ENCODE measurements at regions not wholly inside any gene's neighbourhood (a gene's known extent, or its start where the extent isn't known, plus 50 kb on each side); places are given as distances from the start of the nearest gene placed in this dataset.
"Not testable (repeated sequence)": the region's sequence is repeated elsewhere in the genome, so short reads cannot be mapped to it uniquely, and the experiment has no call there.

GRCh38 chr1:5191470-5191869 is 537.1 kb downstream of the AJAP1 start:
- ATAC-seq, result no peak

- no peak for ATAC-seq
Measured at GRCh38 chr1:5189384-5189783, 535.0 kb downstream of the AJAP1 start.

GRCh38 chr1:5165762-5166161 is 511.4 kb downstream of the AJAP1 start:
- no peak for ATAC-seq

- ATAC-seq, result peak; percentile 28 to 43
Measured at GRCh38 chr1:5164158-5164557, 509.7 kb downstream of the AJAP1 start.

GRCh38 chr1:5161372-5161771 is 507.0 kb downstream of the AJAP1 start:
- ATAC-seq, result no peak

- ATAC-seq, result no peak
Measured at GRCh38 chr1:5157175-5157574, 502.8 kb downstream of the AJAP1 start.

- ATAC-seq, result no peak
Measured at GRCh38 chr1:5156416-5157120, 502.2 kb downstream of the AJAP1 start.

- ATAC-seq, result no peak
Measured at GRCh38 chr1:5151511-5151910, 497.1 kb downstream of the AJAP1 start.

- ATAC-seq, result no peak
Measured at GRCh38 chr1:5150191-5150590, 495.8 kb downstream of the AJAP1 start.

- no peak for ATAC-seq
Measured at GRCh38 chr1:5147806-5148205, 493.4 kb downstream of the AJAP1 start.

GRCh38 chr1:5142389-5142788 is 488.0 kb downstream of the AJAP1 start:
- no peak for ATAC-seq

- ATAC-seq, result no peak
Measured at GRCh38 chr1:5141750-5142149, 487.3 kb downstream of the AJAP1 start.

- ATAC-seq, result no peak
Measured at GRCh38 chr1:5140962-5141361, 486.6 kb downstream of the AJAP1 start.

- no peak for ATAC-seq
Measured at GRCh38 chr1:5140136-5140535, 485.7 kb downstream of the AJAP1 start.

- ATAC-seq, result no peak
Measured at GRCh38 chr1:5129746-5130355, 475.4 kb downstream of the AJAP1 start.

GRCh38 chr1:5125208-5125607 is 470.8 kb downstream of the AJAP1 start:
- ATAC-seq, result no peak

- ATAC-seq, result no peak
Measured at GRCh38 chr1:5120559-5120958, 466.1 kb downstream of the AJAP1 start.

- ATAC-seq, result no peak
Measured at GRCh38 chr1:5119366-5120234, 465.2 kb downstream of the AJAP1 start.

GRCh38 chr1:5118771-5119170 is 464.4 kb downstream of the AJAP1 start:
- ATAC-seq, result not testable (repeated sequence)

GRCh38 chr1:5118292-5118691 is 463.9 kb downstream of the AJAP1 start:
- ATAC-seq, result not testable (repeated sequence)

GRCh38 chr1:5111581-5111980 is 457.2 kb downstream of the AJAP1 start:
- ATAC-seq, result no peak

GRCh38 chr1:5110508-5110907 is 456.1 kb downstream of the AJAP1 start:
- ATAC-seq, result no peak

- no peak for ATAC-seq
Measured at GRCh38 chr1:5109633-5110032, 455.2 kb downstream of the AJAP1 start.

GRCh38 chr1:5108740-5109139 is 454.3 kb downstream of the AJAP1 start:
- no peak for ATAC-seq
